ENCODE measurements at regions not wholly inside any gene's neighbourhood (a gene's known extent, or its start where the extent isn't known, plus 50 kb on each side); places are given as distances from the start of the nearest gene placed in this dataset.
"Not testable (repeated sequence)": the region's sequence is repeated elsewhere in the genome, so short reads cannot be mapped to it uniquely, and the experiment has no call there.

DNA sequence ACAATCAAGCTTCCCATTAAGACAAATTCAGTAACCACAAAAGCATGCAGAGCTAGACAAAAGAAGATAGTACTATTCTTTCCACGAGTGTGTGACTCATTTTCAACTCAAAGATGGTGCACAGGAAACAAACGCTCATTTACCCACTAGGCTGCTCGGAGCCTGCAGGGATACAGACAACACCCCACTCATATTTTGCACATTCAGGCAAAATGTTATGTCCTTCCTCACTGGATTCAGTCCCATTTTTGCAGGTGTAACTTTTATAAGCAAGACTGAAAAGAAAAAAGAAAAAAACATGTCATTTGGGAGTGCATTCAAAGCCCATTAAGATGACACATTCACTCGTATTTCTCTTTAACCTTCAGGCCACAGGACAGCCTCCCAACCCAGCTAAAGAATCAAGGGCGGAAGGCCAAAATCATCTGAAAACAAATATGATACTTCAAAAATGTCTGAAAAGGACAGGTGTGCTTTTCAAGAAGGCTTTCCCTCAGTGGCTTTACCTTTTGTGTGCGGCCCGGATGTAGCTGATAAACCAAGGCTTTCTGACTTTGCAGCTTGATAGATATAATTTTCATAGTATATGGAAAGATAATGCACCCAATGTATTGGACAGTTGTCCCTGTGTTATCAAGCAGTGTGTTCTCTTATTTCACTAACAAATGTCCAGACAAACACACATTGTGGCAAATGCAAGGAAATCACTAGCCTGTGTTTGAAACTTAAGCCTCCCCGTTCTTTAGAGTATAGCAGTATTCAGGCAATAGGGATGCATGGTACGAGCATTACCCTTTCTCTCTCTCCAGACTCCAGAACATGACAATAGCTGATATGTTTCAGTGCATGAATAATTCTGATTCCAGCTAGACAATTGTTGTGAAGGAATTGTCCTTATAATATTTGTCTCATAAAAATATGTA, 147.8 kb upstream of the KRR1 start:
- DNase-seq = peak; percentile 68

DNA sequence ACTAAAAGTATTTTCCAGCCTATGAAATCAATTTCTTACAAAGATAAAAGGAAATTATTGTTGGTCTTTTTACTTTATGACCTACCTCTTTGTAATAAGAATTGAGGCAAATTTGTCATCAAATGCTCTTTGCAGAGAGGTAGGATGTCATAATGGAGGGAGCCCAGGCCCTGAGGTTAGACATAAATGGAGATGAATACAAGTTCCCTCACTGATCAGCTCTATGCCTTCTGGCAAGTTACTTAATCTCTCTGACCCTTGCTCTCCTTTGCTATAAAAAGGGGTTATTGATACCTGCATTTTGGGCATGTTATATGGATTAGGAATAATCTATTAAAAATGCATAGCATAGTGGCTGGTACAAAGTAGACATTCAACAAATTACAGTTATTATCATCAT, 146.9 kb upstream of the KRR1 start:
- DNase-seq = peak; percentile 23

DNA sequence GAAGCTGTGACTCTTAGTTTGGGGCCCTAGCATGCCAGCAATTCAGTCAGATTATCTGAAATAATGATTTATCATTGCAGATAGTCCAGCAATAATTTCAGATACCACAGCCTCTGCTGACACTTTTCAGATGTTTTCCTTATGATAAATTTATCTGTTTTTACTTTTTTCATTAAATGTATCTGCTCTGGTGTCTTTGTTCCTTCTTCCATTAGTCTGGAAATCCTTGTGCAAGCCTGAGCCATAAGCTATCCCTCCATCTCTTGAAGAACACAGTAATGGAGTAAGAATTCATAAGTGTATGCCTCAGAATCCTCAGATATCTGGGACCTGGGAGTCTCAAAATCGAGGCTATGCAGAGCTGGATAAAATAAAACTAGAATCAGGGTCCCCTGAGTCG, 146.4 kb upstream of the KRR1 start:
- DNase-seq = no peak

DNA sequence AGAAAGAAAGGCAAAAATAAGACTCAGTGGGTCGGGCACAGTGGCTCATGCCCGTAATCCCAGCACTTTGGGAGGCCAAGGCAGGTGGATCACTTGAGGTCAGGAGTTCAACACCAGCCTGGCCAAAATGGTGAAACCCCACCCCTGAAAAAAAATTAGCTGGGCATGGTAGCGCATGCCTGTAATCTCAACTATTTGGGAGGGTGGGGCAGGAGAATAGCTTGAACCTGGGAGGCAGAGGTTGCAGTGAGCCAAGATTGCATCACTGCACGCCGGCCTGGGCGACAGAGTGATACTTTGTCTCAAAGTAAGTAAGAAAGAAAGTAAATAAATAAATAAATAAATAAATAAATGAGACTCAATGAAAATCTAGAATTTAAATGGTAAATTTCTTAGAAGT, 145.9 kb upstream of the KRR1 start:
- DNase-seq = not testable (repeated sequence)

DNA sequence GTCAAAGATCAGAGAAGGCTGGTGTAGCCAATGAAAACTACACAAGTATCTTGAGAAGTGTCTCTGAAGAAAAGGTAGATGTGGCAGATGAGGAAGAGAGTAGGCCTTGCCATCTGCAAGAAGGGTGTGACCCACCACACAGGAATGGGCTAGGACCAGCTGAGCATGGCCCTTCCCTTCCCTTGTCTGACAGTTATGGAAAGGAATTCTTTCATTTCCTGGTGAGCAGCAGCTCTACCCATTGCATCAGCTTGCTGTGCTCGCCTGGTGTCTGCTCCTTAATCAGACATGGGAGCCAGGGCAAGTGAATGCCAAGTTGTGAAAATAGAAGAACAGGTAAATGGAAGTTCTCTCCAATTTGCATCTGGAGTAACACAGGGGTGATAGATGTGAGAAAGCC, 145.2 kb upstream of the KRR1 start:
- DNase-seq = no peak

DNA sequence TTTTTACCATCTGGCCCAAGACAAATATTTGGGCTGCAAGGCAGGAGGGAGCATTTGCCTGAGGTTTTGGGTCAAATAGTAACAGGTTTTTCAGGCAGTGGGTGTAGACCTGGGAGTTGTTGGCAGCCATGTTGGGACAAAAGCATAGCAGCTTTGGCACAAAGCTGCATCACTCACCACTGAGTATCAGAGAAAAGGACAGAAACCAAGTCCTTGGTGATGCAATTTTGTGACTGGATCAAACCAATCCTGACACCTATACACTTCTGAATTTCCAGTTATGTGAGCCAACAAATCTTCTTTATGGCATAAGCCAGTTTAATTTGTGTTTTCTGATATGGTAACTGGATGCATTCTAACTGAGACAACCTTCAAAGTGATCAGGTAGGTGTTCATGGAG, 144.8 kb upstream of the KRR1 start:
- no peak for DNase-seq

DNA sequence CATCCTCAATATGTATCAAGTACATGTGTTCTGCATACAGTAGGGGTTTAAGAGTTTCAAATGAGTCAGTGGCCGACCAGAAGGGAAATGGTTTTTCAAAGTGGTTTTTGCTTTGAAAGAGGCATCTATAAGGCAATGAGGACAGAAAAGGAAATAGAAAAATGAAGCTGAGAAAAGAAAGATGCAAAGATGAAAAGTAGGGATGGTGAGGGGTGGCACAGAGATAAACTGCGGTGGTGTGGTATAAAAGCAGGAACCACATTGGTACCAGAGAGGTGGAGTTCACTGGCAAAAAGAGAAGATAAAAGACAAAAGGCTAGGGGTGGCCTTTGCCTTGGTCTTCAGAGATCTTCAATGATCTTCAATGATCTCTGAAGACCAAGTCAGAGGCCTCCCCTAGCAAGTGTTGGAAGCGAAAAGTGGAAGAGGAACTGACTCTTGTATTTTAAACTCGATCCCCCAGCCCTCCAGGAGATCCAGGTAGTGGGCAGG, 144.0 kb upstream of the KRR1 start:
- DNase-seq = no peak

DNA sequence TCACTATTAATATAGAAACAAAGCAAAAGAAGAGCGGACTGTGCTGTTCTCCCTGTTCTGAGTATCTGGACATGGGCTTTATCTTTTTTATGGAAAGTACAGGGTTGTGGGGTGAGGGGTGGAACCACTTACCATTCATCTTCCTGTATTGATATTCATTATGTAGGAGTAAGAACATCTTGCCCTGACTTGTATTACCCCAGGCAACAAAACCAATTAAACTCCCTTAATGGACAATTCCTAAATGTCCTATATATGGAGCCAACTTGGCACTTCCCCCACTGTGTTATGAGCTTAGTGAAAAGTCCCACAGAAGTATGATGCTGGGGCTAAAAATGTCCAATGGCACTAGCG, 139.9 kb upstream of the KRR1 start:
- no peak for DNase-seq

DNA sequence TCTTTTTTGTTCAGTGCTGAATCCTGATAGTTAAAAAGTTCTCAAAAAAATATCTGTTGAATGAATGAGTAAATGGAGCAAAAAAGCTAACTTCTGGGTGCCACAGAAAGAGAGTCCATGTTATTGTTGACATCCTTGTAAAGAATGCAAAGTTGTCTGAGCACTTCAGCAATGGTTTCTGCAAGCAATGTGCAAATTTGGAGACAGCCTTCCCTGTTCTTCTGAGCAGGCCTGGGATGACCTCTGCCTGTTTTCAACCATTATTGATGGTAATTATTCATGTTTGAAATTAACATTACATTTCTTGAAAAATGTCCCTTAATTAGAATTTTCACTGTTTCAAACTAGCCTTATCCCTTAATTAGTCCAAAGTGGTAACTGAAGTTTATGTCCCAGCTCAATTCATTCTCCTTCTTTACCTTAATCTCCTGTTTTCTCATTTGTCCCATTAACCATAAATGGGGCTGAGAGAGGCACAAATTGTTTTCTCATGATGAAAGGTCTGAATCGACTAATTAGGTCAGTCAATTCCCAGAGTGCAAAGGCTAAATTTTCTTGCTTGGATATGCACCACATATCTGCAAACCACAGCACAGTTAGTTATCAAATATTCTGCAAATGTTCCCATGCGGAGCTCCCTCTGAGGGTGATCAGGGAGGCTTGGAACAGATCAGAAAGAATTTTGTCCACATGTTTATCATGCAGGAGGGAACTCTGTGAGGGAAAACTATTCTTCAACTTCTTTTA, 139.4 kb upstream of the KRR1 start:
- DNase-seq = no peak

DNA sequence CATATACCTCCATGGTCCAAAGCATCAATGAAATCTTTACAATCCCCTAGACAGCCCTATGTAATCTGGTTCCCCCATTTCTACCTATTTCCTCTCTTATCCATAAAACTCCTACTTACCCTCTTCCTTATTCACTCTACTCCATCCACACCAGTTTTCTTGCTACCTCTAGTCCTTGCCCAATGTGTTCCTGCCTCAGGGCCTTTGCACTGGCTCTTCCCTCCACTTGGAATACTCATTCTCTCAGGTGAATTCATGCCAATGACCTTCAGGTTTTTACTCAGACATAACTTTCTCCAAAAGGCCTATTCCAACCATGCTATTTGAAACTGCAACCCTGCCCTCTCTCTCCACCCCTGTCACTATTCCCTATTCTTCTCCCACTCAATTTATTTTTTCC, 138.7 kb upstream of the KRR1 start:
- DNase-seq = no peak

DNA sequence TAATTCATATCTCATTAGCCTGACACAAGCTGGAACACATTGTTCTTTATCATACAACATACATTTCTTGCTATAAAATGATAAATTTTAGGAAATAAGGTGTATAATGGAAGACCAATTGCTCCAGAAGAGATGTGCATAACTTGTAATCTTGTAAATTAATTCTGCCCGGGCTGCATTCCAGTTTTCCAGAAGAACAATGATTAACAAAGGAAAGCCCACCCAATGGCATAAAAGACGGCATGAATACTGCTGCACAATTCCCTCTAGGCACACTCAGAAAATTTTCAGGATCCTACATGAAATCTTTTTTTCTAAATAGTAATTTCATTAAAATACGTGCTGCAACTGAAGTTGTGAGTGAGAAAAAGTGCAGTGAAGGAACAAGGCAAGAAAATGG, 137.4 kb upstream of the KRR1 start:
- no peak for DNase-seq

DNA sequence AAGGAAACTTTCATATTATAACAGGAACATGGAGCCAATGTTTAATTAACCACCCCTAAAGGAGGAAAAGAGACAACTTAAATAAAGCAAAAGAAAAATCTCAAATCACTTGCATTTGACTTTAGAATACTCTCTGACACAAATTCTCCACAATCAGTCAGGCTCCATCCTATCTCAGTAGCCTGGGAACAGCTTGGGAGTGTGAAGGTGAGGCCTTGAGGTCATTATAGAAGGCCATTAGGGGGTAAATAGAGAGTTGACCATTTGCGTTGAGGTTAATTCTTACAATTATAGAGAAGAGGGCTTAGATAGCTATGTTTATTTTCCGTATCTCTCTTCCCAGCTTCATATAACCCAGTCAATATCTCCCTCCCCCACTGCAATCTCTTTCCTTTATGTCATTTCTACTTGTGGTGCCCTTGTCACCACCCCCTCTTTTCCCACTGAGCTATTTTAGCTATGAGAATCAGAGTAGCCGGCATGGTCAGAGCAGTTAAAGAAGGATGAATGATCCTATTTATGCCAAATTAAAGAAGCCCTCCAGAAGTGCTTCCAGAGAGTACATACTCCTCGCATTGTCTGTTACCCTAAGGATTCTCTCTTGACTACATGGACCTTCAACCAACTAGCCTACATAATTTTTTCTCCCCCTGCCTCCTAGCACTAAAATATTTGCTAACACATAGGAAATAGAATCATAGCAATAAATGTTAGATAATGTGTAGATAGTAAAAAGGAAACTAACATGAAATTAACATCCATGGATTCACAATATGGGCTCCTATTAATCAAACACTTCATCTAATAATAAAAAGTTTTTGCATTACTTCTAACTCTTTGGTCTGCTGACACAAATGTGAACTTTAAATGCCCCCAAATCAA, 135.2 kb upstream of the KRR1 start:
- DNase-seq = peak; percentile 53

DNA sequence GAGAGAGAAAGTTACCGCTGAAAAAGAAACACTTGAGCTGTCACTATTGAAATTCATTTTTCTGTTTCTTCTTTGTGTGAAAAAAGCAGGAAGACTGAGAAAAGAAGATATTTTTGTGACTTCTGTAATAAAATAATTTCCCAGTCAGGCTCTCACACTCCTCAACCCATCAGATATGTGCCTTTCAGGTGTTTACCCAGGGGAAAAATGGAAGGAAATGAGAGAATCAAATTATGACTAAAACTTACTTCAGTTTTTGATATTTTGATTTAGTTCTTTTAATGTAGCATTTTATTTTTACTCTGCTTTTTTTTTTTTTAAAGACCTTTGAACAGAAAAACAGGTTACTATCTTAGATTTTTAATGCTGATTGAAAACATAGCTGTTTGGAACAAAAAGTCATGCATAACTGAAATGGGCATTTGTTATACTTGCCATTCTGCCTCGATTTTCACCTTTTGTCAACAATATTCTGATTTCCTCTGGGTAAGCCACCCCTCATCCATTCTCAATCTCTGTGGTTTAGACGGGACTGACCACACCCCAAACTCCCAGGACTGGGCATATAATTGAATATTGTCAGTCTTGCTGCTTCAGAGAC, 133.2 kb upstream of the KRR1 start:
- DNase-seq = no peak

DNA sequence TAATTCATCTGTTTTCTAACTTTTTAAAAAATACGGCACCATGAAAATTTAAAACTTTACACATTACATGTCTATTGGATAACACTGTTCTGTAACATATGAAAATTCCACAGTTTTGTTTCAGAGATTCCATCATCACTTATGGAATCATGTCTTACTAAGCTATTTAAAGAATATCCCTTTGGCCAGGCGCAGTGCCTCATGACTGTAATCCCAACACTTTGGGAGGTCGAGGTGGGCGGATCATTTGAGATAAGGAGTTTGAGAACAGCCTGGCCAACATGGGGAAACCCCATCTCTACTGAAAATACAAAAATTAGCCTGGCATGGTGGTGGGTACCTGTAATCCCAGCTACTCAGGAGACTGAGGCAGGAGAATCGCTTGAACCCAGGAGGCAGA, 131.7 kb upstream of the KRR1 start:
- DNase-seq = not testable (repeated sequence)

DNA sequence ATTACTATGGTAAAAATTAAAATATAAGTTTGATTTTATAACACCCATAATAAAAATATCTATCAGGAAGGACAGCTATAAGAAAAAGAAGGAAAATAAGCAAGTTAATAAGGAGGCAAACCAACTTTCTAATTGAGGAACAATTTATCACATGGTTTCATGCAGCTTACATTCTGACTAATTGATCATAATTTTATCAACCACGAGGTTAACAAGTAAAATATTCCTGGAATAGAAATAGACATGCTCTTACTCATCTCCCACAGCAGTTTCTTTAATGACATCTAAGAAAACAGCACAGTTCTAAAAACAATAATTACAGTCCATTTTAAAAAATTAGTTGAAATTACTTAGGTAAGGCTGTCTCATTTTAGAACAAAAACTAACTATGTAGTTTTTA, 130.8 kb upstream of the KRR1 start:
- no peak for DNase-seq

DNA sequence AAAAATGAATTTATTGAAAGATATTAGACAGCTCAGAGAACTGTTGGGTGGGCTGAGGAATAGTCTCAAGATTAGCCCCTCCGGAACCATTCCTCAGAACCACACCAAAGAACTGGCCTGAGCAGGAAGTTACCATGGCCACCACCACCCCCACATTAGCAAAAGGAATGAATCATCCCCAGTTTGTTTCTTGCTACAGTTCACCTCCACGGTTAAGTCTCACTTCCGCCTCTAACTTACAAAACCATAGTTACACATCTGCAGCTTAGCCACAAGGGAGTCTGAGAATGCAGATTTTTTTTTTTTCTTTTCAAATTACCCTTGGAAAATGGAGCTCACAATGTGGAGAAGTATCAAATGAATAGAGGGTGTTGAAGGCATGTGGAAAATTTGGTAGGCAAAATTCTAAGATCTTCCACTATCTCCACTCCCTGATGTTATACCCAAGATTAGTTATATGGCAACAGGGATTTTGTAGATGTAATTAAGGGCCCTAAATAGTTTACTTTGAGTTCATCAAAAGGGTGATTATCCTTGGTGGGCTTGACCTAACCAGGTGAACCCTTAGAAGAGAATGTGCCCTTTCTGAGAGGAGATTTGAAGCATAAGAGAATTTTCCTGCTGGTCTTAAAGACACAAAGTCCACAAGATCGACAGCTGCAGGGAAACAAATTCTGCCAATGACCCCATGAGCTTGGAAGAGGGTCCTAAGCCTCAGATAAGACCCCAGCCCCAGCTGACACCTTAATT, 129.8 kb upstream of the KRR1 start:
- DNase-seq = no peak

DNA sequence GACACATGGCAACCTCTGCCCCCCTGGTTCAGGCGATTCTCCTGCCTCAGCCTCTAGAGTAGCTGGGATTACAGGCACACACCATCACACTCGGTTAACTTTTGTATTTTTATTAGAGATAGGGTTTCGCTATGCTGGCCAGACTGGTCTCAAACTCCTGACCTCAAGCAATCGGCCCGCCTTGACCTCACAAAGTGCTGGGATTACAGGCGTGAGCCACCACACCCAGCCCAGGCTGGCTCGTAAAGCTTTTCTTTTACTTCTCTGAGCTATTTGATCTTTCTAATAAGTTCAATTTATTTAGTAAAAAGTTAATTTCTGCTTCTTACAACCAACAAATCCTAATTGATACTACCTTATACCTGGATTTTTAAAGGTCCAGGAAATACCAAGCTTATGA, 127.4 kb upstream of the KRR1 start:
- no peak for DNase-seq

DNA sequence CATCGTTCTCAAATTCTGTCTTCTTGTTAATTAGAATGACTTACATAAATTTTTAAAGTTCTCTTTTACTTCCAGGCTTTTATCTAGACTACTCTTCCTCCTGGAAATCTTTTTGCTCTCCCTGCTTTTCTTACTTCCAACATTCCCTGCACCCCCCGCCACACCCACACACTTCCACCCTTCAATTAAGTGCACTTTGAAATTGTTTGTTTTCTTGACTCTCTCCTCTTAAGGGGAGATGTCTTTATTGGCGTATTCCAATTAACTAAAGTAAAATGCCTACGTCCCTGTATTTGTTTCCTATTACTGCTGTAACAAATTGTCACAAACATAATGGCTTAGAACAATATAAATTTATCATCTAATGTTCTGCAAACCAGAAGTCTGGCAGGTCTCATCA, 125.2 kb upstream of the KRR1 start:
- DNase-seq = no peak

DNA sequence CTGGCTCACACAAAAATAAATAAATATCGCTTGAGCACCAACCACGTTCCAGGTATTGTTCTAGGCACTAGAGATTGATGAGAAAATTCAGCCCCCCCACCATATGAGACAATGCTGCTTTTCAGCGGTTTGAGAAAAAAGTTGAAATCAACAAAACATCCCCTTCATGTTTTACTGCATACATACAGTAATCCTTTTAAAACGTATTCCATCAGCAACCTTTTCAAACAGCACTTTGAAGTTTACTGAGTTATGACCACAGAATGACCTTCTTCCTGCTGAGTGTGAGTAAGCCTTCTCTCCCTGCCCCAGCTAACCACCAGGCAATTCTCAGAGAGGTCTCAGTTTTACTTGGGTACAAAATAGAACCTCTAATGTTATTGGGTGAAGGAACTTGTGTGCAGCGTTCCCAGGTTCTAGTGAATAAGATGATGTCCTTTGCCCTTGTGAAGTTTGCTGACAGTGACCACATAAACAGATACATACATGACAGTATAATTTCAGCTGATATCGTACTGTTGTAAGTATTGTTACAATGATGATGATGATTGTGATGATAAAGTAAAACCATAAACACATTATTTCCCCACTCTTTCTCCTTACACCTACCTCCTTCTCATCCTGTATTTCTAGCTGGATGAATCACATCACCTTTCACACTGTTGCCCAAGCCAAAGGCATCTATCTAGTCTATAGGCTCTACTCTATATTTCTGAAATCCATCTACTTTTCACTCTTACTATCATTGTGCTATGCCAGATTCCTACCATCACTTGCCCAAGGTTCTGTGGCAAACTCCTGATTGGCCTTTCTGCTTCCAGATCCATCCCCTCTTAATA, 124.4 kb upstream of the KRR1 start:
- no peak for DNase-seq

DNA sequence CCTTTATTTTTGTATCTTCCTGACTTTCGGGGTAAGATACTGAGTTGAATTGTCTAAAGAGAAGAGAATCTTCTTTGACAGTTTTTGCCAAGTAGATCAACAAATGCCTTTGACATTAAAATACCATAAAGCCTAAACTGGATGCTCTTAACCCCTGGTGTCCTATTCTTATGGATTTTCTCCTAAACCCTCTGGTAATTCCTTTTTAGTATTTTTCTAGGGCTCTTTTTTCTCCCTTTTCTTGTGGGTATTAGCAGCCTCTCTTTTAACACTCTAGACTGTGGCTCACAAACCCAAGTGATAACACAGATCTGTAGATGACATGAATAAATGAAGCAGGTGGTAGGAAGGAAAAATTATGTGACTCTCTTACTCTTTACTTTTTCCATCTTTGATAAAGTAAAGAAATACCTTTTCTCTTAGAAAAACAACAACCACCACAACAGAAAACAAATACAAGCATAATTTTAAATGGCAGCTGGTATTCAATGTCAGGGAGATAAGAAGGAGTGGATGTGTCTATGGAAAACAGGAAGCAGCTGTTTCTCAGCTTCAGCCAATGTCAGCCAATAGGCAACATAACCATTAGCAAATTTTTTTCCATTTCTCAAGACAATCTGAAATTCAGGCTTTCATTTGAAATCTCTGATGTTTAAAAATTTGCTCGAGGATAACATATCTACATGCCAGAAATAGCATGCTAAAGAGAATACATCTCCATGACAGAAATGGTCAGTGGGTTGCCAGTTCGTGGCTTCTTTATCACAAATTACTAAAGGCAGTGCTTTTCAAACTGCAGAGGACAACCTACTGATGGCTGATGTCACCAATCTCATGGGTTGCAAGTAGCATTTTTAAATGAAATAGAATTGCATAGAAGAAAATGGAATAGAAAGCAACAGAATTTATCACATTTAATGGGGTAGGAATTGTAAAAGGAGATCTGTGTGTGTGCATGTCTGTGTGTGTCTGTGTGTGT, 123.1 kb upstream of the KRR1 start:
- DNase-seq = peak; percentile 19

Data from NCI-H146 (cell line).